ENCODE measurements at regions not wholly inside any gene's neighbourhood (a gene's known extent, or its start where the extent isn't known, plus 50 kb on each side); places are given as distances from the start of the nearest gene placed in this dataset.

- in situ Hi-C loops (cut with HindIII; ENCODE audit: low pct_unique_long_range_greater_than_20kb, low sequenced_read_pairs) (no loop called here), intact Hi-C loops (cut with micrococcal nuclease; ENCODE audit: unreplicated experiment) (no loop called here)
- ChIA-PET POLR2A (interaction anchor here (0.7 kb wide), 1 partner anchor 539 kb away, joined by 8 read pairs; no protein-coding TSS in a partner anchor), CTCF (no interaction called here)
- TF ChIP-seq POLR2AphosphoS5 (IDR thresholded peaks at IDR 0.05; ENCODE audit: low read depth, low read length) (no peak), TCF7L2 (IDR thresholded peaks at IDR 0.05; ENCODE audit: low read depth, low read length) (no peak), CTCF (IDR thresholded peaks at IDR 0.05) (no peak), REST (IDR thresholded peaks at IDR 0.05; ENCODE audit: insufficient read depth in 1 of 2, low read depth in 2 of 2, low read length in 1 of 2) (no peak), SIN3A (IDR thresholded peaks at IDR 0.05; ENCODE audit: borderline replicate concordance, insufficient read depth, low read depth, low read length) (no peak)
- no peak for DNase-seq (ENCODE audit: low read depth, low spot score)
- Histone ChIP-seq H3K4me1 (ENCODE audit: control insufficient read depth, insufficient read depth, low read length) (no peaks in the 10 kb centered on the region), H3K4me3 (ENCODE audit: low read depth in 2 of 2, low read length in 2 of 2) (no peak overlapping the region), H3K36me3 (ENCODE audit: control insufficient read depth, insufficient read depth, low read length) (no peaks in the 10 kb centered on the region), H3K27ac (ENCODE audit: low read length) (no peak overlapping the region), H3K9me3 (ENCODE audit: control insufficient read depth, insufficient read depth, low read depth, low read length) (no peaks in the 10 kb centered on the region), H3K27me3 (ENCODE audit: control insufficient read depth, insufficient read depth, low read length) (no peaks in the 10 kb centered on the region)
- no peak for ATAC-seq
- BruUV-seq (replicated peaks) = no TSS peak
Measured at GRCh38 chr1:170854677-170855076, 80.7 kb upstream of the MROH9 start.

GRCh38 chr1:170856455-170856854, 78.9 kb upstream of the MROH9 start:
- in situ Hi-C loops (cut with HindIII; ENCODE audit: low pct_unique_long_range_greater_than_20kb, low sequenced_read_pairs) (no loop called here), intact Hi-C loops (cut with micrococcal nuclease; ENCODE audit: unreplicated experiment) (no loop called here)
- no peak overlapping the region for H3K4me3 ChIP-seq (ENCODE audit: low read depth in 2 of 2, low read length in 2 of 2)
- no peak overlapping the region for H3K27ac ChIP-seq (ENCODE audit: low read length)
- BruUV-seq (replicated peaks) = no TSS peak
- no peak for ATAC-seq
- CTCF ChIA-PET = no interaction called here
- DNase-seq (ENCODE audit: low read depth, low spot score) = no peak
- no peak for TF ChIP-seq TCF7L2 (IDR thresholded peaks at IDR 0.05; ENCODE audit: low read depth, low read length)
- no peak for TF ChIP-seq POLR2AphosphoS5 (IDR thresholded peaks at IDR 0.05; ENCODE audit: low read depth, low read length)
- TF ChIP-seq REST (IDR thresholded peaks at IDR 0.05; ENCODE audit: insufficient read depth in 1 of 2, low read depth in 2 of 2, low read length in 1 of 2) = no peak
- no peak for TF ChIP-seq CTCF (IDR thresholded peaks at IDR 0.05)
- TF ChIP-seq SIN3A (IDR thresholded peaks at IDR 0.05; ENCODE audit: borderline replicate concordance, insufficient read depth, low read depth, low read length) = no peak
- POLR2A ChIA-PET = no interaction called here
- H3K4me1 ChIP-seq (ENCODE audit: control insufficient read depth, insufficient read depth, low read length) = no peaks in the 10 kb centered on the region
- H3K36me3 ChIP-seq (ENCODE audit: control insufficient read depth, insufficient read depth, low read length) = no peaks in the 10 kb centered on the region
- H3K27me3 ChIP-seq (ENCODE audit: control insufficient read depth, insufficient read depth, low read length) = no peaks in the 10 kb centered on the region
- H3K9me3 ChIP-seq (ENCODE audit: control insufficient read depth, insufficient read depth, low read depth, low read length) = no peaks in the 10 kb centered on the region
